SK-N-SH treated with all-trans-retinoic acid at 6 μM for 48 hours (cell line): ENCODE measurements at regions not wholly inside any gene's neighbourhood (a gene's known extent, or its start where the extent isn't known, plus 50 kb on each side); places are given as distances from the start of the nearest gene placed in this dataset.

ENCODE experiments used
- ATAC-seq: fragments of 200-7000 bp; cut with Tn5 transposase; 3 replicates; pipeline ENCODE4 v1.9.1; 2020; ENCODE audit warnings: mild to moderate bottlenecking, moderate library complexity
- ARNTL ChIP-seq: fragments of 450-650 bp; formaldehyde crosslinking; IDR thresholded peaks from 2 replicates; pipeline ENCODE4 v1.5.0; 2020; ENCODE audit warnings: low read depth, mild to moderate bottlenecking, moderate library complexity, borderline replicate concordance
- BACH2 ChIP-seq: fragments of 250-450 bp; sonication (Bioruptor Pico); IDR thresholded peaks from 2 replicates; pipeline ENCODE4 v1.9.0; 2021; ENCODE audit warnings: mild to moderate bottlenecking, borderline replicate concordance
- CSDC2 ChIP-seq: fragments of 250-450 bp; sonication (Bioruptor Pico); IDR thresholded peaks from 2 replicates; pipeline ENCODE4 v1.5.0; 2020; ENCODE audit warnings: mild to moderate bottlenecking, moderate library complexity
- CSRNP3 ChIP-seq: fragments of 250-450 bp; sonication (Bioruptor Pico); IDR thresholded peaks from 2 replicates; pipeline ENCODE4 v1.5.1; 2021; ENCODE audit warnings: mild to moderate bottlenecking, moderate library complexity
- ESRRG ChIP-seq: fragments of 250-450 bp; sonication (Bioruptor Pico); IDR thresholded peaks from 2 replicates; pipeline ENCODE4 v1.6.1; 2021; ENCODE audit warnings: mild to moderate bottlenecking
- GLIS3 ChIP-seq: fragments of 250-450 bp; sonication (Bioruptor Pico); IDR thresholded peaks from 2 replicates; pipeline ENCODE4 v1.5.0; 2020; ENCODE audit warnings: mild to moderate bottlenecking, moderate library complexity
- ISL1 ChIP-seq: fragments of 250-450 bp; sonication (Bioruptor Pico); IDR thresholded peaks from 2 replicates; pipeline ENCODE4 v2.1.2; 2022; ENCODE audit warnings: mild to moderate bottlenecking, moderate library complexity
- OSR1 ChIP-seq: fragments of 250-450 bp; sonication (Bioruptor Pico); IDR thresholded peaks from 2 replicates; pipeline ENCODE4 v1.8.0; 2022; ENCODE audit warnings: moderate library complexity, mild to moderate bottlenecking, inconsistent platforms
- POU6F1 ChIP-seq: fragments of 250-450 bp; sonication (Bioruptor Pico); IDR thresholded peaks from 2 replicates; pipeline ENCODE4 v1.8.0; 2021; ENCODE audit warnings: low read depth, mild to moderate bottlenecking, moderate library complexity, borderline replicate concordance
- PPARA ChIP-seq: fragments of 250-450 bp; sonication (Bioruptor Pico); IDR thresholded peaks from 2 replicates; pipeline ENCODE4 v1.5.0; 2020; ENCODE audit warnings: mild to moderate bottlenecking, borderline replicate concordance
- RARB ChIP-seq: fragments of 250-450 bp; sonication (Bioruptor Pico); IDR thresholded peaks from 2 replicates; pipeline ENCODE4 v1.8.0; 2021; ENCODE audit warnings: mild to moderate bottlenecking, moderate library complexity
- SNAI2 ChIP-seq: fragments of 250-450 bp; sonication (Bioruptor Pico); IDR thresholded peaks from 2 replicates; pipeline ENCODE4 v1.5.0; 2020; ENCODE audit warnings: mild to moderate bottlenecking, moderate library complexity
- TCF4 ChIP-seq: fragments of 250-450 bp; sonication (Bioruptor Pico); IDR thresholded peaks from 2 replicates; pipeline ENCODE4 v1.8.0; 2021; ENCODE audit warnings: mild to moderate bottlenecking, moderate library complexity, borderline replicate concordance
- TOX ChIP-seq: fragments of 250-450 bp; sonication (Bioruptor Pico); IDR thresholded peaks from 2 replicates; pipeline ENCODE4 v1.8.0; 2021; ENCODE audit warnings: mild to moderate bottlenecking, moderate library complexity, borderline replicate concordance
- TSHZ2 ChIP-seq: fragments of 250-450 bp; sonication (Bioruptor Pico); IDR thresholded peaks from 2 replicates; pipeline ENCODE4 v1.5.0; 2020; ENCODE audit warnings: mild to moderate bottlenecking, moderate library complexity
- ZC3H10 ChIP-seq: fragments of 250-450 bp; sonication (Bioruptor Pico); IDR thresholded peaks from 2 replicates; pipeline ENCODE4 v1.5.1; 2021; ENCODE audit warnings: mild to moderate bottlenecking, moderate library complexity
- ZFP3 ChIP-seq: fragments of 250-450 bp; sonication (Bioruptor Pico); IDR thresholded peaks from 2 replicates; pipeline ENCODE4 v1.5.0; 2020; ENCODE audit warnings: mild to moderate bottlenecking, moderate library complexity
- ZFP30 ChIP-seq: fragments of 450-650 bp; formaldehyde crosslinking; IDR thresholded peaks from 2 replicates; pipeline ENCODE4 v1.5.0; 2022; ENCODE audit warnings: mild to moderate bottlenecking, moderate library complexity
- ZNF565 ChIP-seq: fragments of 450-650 bp; formaldehyde crosslinking; conservative IDR thresholded peaks from 2 replicates; pipeline ENCODE4 v1.5.0; 2020; ENCODE audit warnings: low read depth, mild to moderate bottlenecking, moderate library complexity
- ZNF70 ChIP-seq: fragments of 450-650 bp; formaldehyde crosslinking; IDR thresholded peaks from 2 replicates; pipeline ENCODE4 v1.5.0; 2020; ENCODE audit warnings: mild to moderate bottlenecking, moderate library complexity
- ZNF8 ChIP-seq: fragments of 450-650 bp; formaldehyde crosslinking; IDR thresholded peaks from 2 replicates; pipeline ENCODE4 v1.5.0; 2020; ENCODE audit warnings: mild to moderate bottlenecking, moderate library complexity

- no peak for ATAC-seq
These were observed 225.1 kb downstream of the BCAT1 start for GRCh38 chr12:24723759-24724158.

GRCh38 chr12:24721191-24721590 lies 227.7 kb downstream of the BCAT1 start:
- TF ChIP-seq ZC3H10 (CRISPR knock-in tag) (no peak), ISL1 (CRISPR knock-in tag) (no peak), BACH2 (no peak), GLIS3 (CRISPR knock-in tag) (no peak), RARB (CRISPR knock-in tag) (no peak), OSR1 (CRISPR knock-in tag) (no peak), POU6F1 (CRISPR knock-in tag) (no peak), PPARA (CRISPR knock-in tag) (no peak), TCF4 (no peak)
- ATAC-seq: no peak

More at GRCh38 chr12:24723759-24724158, 225.1 kb downstream of the BCAT1 start:
- no peak for TF ChIP-seq CSDC2
- TF ChIP-seq OSR1 (CRISPR knock-in tag): no peak
- no peak for TF ChIP-seq ZNF565 (CRISPR knock-in tag)
- TF ChIP-seq ARNTL (CRISPR knock-in tag): no peak
- no peak for TF ChIP-seq RARB (CRISPR knock-in tag)
- TF ChIP-seq GLIS3 (CRISPR knock-in tag): no peak
- no peak for TF ChIP-seq CSRNP3 (CRISPR knock-in tag)
- TF ChIP-seq ZFP3 (CRISPR knock-in tag): no peak
- no peak for TF ChIP-seq ESRRG
- no peak for TF ChIP-seq TSHZ2
- TF ChIP-seq BACH2: no peak

- TF ChIP-seq ESRRG: no peak
- TF ChIP-seq RARB (CRISPR knock-in tag): no peak
- TF ChIP-seq ISL1 (CRISPR knock-in tag): no peak
- TF ChIP-seq ZNF565 (CRISPR knock-in tag): no peak
- TF ChIP-seq ZC3H10 (CRISPR knock-in tag): no peak
- TF ChIP-seq SNAI2 (CRISPR knock-in tag): no peak
- no peak for TF ChIP-seq TOX (CRISPR knock-in tag)
- TF ChIP-seq ZFP30 (CRISPR knock-in tag): no peak
- TF ChIP-seq ZFP3 (CRISPR knock-in tag): no peak
- TF ChIP-seq TCF4: no peak
- TF ChIP-seq CSDC2: no peak
- no peak for TF ChIP-seq OSR1 (CRISPR knock-in tag)
- TF ChIP-seq BACH2: no peak
- no peak for TF ChIP-seq ZNF70
- no peak for TF ChIP-seq POU6F1 (CRISPR knock-in tag)
- TF ChIP-seq ZNF8 (CRISPR knock-in tag): no peak
- no peak for TF ChIP-seq PPARA (CRISPR knock-in tag)
- TF ChIP-seq ARNTL (CRISPR knock-in tag): no peak
- no peak for TF ChIP-seq TSHZ2
- TF ChIP-seq CSRNP3 (CRISPR knock-in tag): no peak
- ATAC-seq: no peak
These were observed 229.6 kb downstream of the BCAT1 start for GRCh38 chr12:24719293-24719721.
